Loucy (cell line): ENCODE measurements at regions not wholly inside any gene's neighbourhood (a gene's known extent, or its start where the extent isn't known, plus 50 kb on each side); places are given as distances from the start of the nearest gene placed in this dataset.

Experiments
- H2AFZ ChIP-seq: fragments of 200-600 bp; sonication (generic); 2 replicates; pipeline ENCODE4 v1.6.0; 2016; ENCODE audit warnings: antibody characterized with exemption, mild to moderate bottlenecking, low read length, moderate library complexity
- H3F3A ChIP-seq: fragments of 200-600 bp; 2 replicates; pipeline ENCODE4 v1.6.0; 2016; ENCODE audit warnings: antibody characterized with exemption, low read depth, mild to moderate bottlenecking
- H3K27me3 ChIP-seq: fragments of 200-600 bp; sonication (generic); 2 replicates; pipeline ENCODE4 v1.6.1; 2014; ENCODE audit warnings: low read length, mild to moderate bottlenecking; ENCODE audit not compliant: insufficient read depth, poor library complexity, severe bottlenecking
- H3K36me3 ChIP-seq: fragments of 200-600 bp; sonication (generic); 2 replicates; pipeline ENCODE4 v1.6.1; 2016; ENCODE audit warnings: low read length; ENCODE audit not compliant: insufficient read depth
- H3K4me1 ChIP-seq: fragments of 200-600 bp; sonication (generic); 2 replicates; pipeline ENCODE4 v1.5.1; 2014; ENCODE audit warnings: low read length, mild to moderate bottlenecking; ENCODE audit not compliant: insufficient read depth, poor library complexity, severe bottlenecking
- H3K4me2 ChIP-seq: fragments of 200-600 bp; sonication (generic); 2 replicates; pipeline ENCODE4 v1.6.0; 2014; ENCODE audit warnings: antibody characterized with exemption, low read length, low read depth, mild to moderate bottlenecking; ENCODE audit not compliant: poor library complexity, severe bottlenecking
- H3K4me3 ChIP-seq: fragments of 200-600 bp; sonication (generic); 2 replicates; pipeline ENCODE4 v1.5.1; 2014; ENCODE audit warnings: low read length, mild to moderate bottlenecking, mixed read lengths; ENCODE audit not compliant: poor library complexity, severe bottlenecking
- H3K79me2 ChIP-seq: fragments of 200-600 bp; sonication (generic); 2 replicates; pipeline ENCODE4 v1.6.1; 2014; ENCODE audit warnings: low read length; ENCODE audit not compliant: insufficient read depth
- H3K9ac ChIP-seq: fragments of 200-600 bp; sonication (generic); 2 replicates; pipeline ENCODE4 v1.6.0; 2014; ENCODE audit warnings: mild to moderate bottlenecking, low read depth, low read length, moderate library complexity; ENCODE audit not compliant: poor library complexity, severe bottlenecking
- H3K9me2 ChIP-seq: fragments of 200-600 bp; sonication (generic); replicated peaks from 2 replicates; pipeline ENCODE4 v1.6.1; 2016; ENCODE audit warnings: low read depth, low read length, mixed read lengths
- H3K9me3 ChIP-seq: fragments of 200-600 bp; sonication (generic); 2 replicates; pipeline ENCODE4 v1.6.1; 2014; ENCODE audit warnings: mild to moderate bottlenecking, antibody characterized with exemption, low read length, low read depth; ENCODE audit not compliant: insufficient read depth
- H4K20me1 ChIP-seq: fragments of 200-600 bp; sonication (generic); 2 replicates; pipeline ENCODE4 v1.6.0; 2014; ENCODE audit warnings: antibody characterized with exemption, low read length, mild to moderate bottlenecking; ENCODE audit not compliant: insufficient read depth, poor library complexity, severe bottlenecking
- EZH2phosphoT487 ChIP-seq: fragments of 200-600 bp; IDR thresholded peaks from 2 replicates; pipeline ENCODE4 v1.6.1; 2018; ENCODE audit warnings: antibody characterized with exemption, mild to moderate bottlenecking, moderate library complexity, borderline replicate concordance
- TF ChIP-seq, protein P1 (sequence below): fragments of 200-600 bp; sonication (generic); conservative IDR thresholded peaks from 2 replicates; pipeline ENCODE4 v1.5.1; 2014; ENCODE audit warnings: mild to moderate bottlenecking, antibody characterized with exemption, low read length

- Histone ChIP-seq H3F3A (no peaks in the 10 kb centered on the region), H3K4me3 (no peak overlapping the region), H3K9me2 (no peaks in the 10 kb centered on the region), H2AFZ (no peak overlapping the region), H3K79me2 (no peaks in the 10 kb centered on the region), H3K36me3 (no peaks in the 10 kb centered on the region), H3K4me1 (no peaks in the 10 kb centered on the region), H4K20me1 (no peaks in the 10 kb centered on the region), H3K4me2 (no peak overlapping the region), H3K9me3 (no peaks in the 10 kb centered on the region), H3K9ac (no peak overlapping the region), H3K27me3 (no peaks in the 10 kb centered on the region)
- no peak for TF ChIP-seq EZH2phosphoT487
- TF ChIP-seq, protein P1, sequence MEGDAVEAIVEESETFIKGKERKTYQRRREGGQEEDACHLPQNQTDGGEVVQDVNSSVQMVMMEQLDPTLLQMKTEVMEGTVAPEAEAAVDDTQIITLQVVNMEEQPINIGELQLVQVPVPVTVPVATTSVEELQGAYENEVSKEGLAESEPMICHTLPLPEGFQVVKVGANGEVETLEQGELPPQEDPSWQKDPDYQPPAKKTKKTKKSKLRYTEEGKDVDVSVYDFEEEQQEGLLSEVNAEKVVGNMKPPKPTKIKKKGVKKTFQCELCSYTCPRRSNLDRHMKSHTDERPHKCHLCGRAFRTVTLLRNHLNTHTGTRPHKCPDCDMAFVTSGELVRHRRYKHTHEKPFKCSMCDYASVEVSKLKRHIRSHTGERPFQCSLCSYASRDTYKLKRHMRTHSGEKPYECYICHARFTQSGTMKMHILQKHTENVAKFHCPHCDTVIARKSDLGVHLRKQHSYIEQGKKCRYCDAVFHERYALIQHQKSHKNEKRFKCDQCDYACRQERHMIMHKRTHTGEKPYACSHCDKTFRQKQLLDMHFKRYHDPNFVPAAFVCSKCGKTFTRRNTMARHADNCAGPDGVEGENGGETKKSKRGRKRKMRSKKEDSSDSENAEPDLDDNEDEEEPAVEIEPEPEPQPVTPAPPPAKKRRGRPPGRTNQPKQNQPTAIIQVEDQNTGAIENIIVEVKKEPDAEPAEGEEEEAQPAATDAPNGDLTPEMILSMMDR = no peak
Observed at GRCh38 chr4:148780426-148781005, 338.3 kb upstream of the NR3C2 start.

GRCh38 chr4:148779771-148780170 lies 337.6 kb upstream of the NR3C2 start:
- Histone ChIP-seq H3K79me2 (no peaks in the 10 kb centered on the region), H3K36me3 (no peaks in the 10 kb centered on the region), H2AFZ (no peak overlapping the region), H3K9me2 (no peaks in the 10 kb centered on the region), H3K9ac (no peak overlapping the region), H3K4me3 (no peak overlapping the region), H3K4me1 (no peaks in the 10 kb centered on the region), H3F3A (no peaks in the 10 kb centered on the region), H3K4me2 (no peak overlapping the region), H4K20me1 (no peaks in the 10 kb centered on the region), H3K9me3 (no peaks in the 10 kb centered on the region), H3K27me3 (no peaks in the 10 kb centered on the region)
- TF ChIP-seq, protein P1 = no peak
- TF ChIP-seq EZH2phosphoT487 = no peak

DNA sequence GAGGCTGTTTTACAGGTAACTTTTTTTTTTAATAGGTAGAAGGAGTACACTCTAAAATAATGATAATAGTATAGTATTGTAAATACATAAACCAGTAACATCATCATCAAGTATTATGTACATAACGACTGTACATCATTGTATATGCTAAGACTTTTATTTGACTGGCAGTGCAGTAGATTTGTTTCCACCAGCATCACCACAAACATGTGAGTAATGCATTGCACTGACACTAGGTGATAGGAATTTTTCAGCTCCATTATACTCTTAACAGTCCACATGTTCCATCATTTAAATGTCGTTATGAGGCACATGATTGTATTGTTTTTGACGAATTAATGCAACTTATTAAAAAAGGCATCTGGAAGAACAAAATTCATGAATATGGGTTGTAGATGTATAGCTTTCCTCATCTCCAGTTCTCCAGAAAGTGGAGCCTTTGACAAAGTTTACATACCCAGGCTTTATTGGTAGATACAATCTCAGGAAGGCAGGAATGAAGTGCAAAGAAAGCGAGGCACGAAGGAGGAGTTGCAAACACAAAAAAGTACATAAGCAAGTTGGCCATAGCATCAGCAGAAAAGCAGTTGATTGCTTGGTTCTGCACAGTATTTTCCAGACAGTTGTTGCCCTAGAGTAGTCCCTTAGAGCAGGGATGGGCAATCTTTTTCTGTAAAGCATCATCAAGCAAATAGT lies 336.9 kb upstream of the NR3C2 start:
- Histone ChIP-seq H3F3A (no peaks in the 10 kb centered on the region), H3K4me1 (no peaks in the 10 kb centered on the region), H3K79me2 (no peaks in the 10 kb centered on the region), H3K36me3 (no peaks in the 10 kb centered on the region), H3K9ac (no peak overlapping the region), H3K9me3 (no peaks in the 10 kb centered on the region), H4K20me1 (no peaks in the 10 kb centered on the region), H3K4me3 (no peak overlapping the region), H3K27me3 (no peaks in the 10 kb centered on the region), H3K4me2 (no peak overlapping the region), H2AFZ (no peak overlapping the region), H3K9me2 (no peaks in the 10 kb centered on the region)
- TF ChIP-seq, protein P1 = no peak
- no peak for TF ChIP-seq EZH2phosphoT487
